LNCaP clone FGC (cell line): ENCODE measurements at regions not wholly inside any gene's neighbourhood (a gene's known extent, or its start where the extent isn't known, plus 50 kb on each side); places are given as distances from the start of the nearest gene placed in this dataset.

Experiments used
- DNase-seq: peaks from one replicate; pipeline ENCODE4 v3.0.0-alpha.2; 2011; ENCODE audit warnings: low read depth
- H3K4me3 ChIP-seq: 2 replicates; pipeline ENCODE4 v1.5.1; 2011; ENCODE audit warnings: mild to moderate bottlenecking, low read depth, low read length, control low read depth
- TF ChIP-seq, protein P1 (sequence below): IDR thresholded peaks from 2 replicates; pipeline ENCODE4 v1.5.1; 2012; ENCODE audit warnings: mild to moderate bottlenecking; ENCODE audit not compliant: control insufficient read depth, insufficient read depth; ENCODE audit errors: extremely low read depth

DNA sequence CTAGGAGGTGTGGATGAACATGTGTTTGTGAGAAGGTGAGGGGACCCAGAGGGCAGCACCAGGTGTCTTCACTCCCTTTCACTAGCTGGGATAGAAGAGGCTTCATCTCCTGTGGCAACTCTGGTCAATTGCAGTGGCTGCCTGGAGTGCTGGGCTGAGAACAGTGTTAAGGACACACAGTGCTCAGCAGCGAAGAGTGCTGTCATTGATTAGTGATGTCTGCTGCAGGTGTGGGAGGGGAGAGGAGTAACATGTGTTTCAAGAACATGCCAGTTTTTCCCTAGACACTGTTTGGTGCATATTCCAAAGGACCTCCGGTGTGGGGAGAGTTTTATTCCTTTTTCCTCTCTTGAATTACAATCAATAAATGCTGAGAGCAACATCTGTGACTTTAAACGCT, 95.9 kb upstream of the CXCR4 start:
- H3K4me3 ChIP-seq, result no peak overlapping the region
- no peak for DNase-seq
- TF ChIP-seq, protein P1, sequence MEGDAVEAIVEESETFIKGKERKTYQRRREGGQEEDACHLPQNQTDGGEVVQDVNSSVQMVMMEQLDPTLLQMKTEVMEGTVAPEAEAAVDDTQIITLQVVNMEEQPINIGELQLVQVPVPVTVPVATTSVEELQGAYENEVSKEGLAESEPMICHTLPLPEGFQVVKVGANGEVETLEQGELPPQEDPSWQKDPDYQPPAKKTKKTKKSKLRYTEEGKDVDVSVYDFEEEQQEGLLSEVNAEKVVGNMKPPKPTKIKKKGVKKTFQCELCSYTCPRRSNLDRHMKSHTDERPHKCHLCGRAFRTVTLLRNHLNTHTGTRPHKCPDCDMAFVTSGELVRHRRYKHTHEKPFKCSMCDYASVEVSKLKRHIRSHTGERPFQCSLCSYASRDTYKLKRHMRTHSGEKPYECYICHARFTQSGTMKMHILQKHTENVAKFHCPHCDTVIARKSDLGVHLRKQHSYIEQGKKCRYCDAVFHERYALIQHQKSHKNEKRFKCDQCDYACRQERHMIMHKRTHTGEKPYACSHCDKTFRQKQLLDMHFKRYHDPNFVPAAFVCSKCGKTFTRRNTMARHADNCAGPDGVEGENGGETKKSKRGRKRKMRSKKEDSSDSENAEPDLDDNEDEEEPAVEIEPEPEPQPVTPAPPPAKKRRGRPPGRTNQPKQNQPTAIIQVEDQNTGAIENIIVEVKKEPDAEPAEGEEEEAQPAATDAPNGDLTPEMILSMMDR, result no peak

DNA sequence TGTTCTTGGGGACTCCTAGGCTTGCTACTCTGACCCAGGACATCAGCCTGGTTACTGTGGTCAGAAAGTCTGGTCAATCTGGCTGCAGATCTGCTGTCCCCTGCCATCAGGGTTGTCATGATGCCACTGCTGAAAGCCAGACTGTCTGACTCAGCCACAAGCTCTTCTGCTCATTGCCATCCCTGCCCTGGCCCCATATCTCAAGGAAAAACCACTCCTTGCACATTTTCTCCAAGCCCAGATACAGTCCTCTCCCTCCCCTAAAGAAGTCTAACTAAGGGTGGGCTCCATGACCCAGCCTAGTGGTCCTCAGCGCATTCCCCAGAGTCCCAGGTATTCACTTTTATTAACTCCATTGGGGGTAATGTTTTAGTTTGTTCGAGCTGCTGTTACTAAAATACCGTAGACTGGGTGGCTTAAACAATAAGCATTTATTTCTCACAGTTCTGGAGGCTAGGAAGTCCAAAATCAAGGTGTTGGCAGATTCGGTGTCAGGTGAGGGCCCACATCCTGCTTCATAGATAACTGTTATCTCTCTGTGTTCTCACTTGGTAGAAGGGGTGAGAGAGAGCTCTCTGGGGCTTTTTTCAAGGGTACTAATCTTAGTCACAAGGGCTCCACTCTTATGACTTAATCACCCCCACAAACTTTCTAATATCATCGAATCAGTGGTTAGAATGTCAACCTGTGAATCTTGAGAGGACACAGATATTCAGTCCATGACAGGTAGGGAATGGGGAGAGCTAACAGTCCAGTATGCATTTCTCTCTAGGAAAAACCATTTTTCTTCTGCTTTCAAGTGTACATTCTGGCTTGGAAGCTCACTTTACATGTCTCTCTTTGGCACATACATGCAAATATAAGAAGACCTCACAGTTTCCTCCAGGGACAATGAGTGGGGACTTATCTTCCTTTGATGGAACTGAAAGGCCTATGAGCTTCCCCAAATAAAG, 94.8 kb upstream of the CXCR4 start:
- H3K4me3 ChIP-seq, result no peak overlapping the region
- TF ChIP-seq, protein P1, result no peak
- DNase-seq, result no peak

DNA sequence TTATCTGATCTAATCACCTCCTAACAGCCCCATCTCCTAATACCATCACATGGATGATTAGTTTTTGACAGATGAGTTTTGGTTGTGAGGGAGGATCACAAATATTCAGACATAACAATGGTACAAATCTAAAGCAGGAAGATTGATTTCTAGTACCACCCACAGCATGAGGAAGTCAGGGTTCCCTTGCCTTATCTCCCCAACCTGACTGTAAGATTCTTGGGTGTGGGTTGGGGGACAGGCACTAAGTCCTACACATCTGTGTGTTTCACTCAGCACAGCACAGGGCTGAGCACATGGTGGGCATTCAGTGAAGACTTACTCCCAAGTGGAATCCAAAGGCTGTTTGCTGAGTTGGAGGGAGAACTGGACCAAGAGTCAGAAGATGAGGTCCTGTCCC, 93.8 kb upstream of the CXCR4 start:
- H3K4me3 ChIP-seq, result no peak overlapping the region
- TF ChIP-seq, protein P1, result no peak
- no peak for DNase-seq

DNA sequence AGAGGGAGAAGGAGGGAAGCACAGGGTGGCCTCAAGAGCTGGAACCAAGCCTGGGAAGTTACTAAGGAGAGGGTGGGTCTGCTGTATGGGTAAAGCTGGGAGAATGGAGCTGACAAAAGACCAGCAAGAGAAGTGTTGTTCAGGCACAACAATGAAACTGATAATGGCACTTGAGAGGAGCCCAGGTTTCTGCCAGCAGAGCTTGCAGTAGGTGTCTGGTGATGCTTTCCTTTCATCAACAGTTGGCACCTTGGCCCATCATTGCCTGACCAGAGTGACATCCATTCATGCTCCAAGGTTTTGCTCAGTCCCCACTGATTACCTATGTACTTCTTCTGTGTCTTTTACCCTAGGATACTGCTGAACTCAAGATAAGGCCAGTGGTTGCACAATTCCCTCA, 92.9 kb upstream of the CXCR4 start:
- no peak overlapping the region for H3K4me3 ChIP-seq
- TF ChIP-seq, protein P1, result no peak
- no peak for DNase-seq

DNA sequence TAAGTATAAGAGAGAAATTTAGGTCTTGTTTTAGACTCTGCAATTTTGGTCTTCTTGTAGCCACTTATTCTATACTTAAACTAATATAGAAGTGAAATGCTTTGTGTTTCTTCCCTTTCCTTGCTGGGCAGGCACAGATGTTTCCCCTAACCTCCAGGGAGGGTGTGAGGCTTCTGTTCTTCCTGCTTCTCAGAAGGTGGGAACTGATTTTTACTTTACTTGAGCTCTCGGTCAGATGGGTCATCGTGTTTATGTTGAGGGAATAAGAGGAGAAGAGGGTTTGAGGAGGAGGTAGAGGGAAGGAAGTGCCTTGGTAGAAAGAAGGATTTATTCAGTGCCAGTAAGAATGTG, 92.5 kb upstream of the CXCR4 start:
- H3K4me3 ChIP-seq, result no peak overlapping the region
- no peak for DNase-seq
- TF ChIP-seq, protein P1, result no peak

DNA sequence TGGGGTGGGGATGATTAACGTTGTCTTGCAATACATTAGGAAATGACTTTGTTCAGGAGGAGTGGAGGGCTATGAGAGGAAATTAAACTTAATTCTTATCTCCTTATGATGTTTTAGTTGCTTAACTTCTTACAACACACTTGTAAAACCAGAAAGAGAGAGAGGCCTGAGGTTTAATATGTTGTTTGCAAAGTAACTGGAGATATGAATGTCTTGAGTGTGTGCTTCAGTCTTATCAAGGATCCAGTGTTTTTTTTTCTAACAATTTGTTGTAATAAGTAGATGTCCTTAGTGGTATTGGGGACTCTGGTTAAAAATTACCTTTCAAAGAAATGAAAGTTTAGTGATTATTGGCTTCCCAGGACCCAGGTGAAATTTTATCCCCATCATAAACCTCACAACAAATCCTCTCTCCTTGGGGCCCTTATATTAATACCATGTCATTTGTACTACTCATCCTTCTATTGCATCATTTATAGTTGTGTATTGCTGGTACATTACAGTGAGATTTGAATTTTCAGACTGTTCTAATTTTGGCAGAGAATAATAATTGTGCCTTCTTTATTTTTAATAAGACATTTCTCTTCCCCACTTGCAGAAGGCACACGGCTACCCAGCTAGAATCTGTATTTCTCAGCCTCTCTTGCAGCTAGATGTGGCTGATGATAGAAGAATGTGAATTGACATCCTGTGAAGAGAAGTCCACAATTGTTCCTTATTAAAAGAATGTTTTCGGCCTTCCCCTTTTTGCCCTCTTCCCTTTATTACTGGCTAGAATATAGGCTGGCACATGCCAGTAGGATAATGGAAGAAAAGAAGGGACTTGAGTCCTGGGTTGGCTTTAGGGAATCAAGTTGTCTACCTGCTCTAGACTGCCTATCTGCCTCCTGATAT, 91.9 kb upstream of the CXCR4 start:
- DNase-seq, result no peak
- TF ChIP-seq, protein P1, result no peak

More for the DNA sequence above, 91.9 kb upstream of the CXCR4 start:
- H3K4me3 ChIP-seq, result no peak overlapping the region
